ENCODE measurements at regions not wholly inside any gene's neighbourhood (a gene's known extent, or its start where the extent isn't known, plus 50 kb on each side); places are given as distances from the start of the nearest gene placed in this dataset.

GRCh38 chr19:37304884-37305255, 66.0 kb upstream of the ZNF527 start:
- TF ChIP-seq CTCF (conservative IDR thresholded peaks at IDR 0.05; ENCODE audit: low read depth, low read length) (no peak), EZH2 (IDR thresholded peaks at IDR 0.05; ENCODE audit: borderline replicate concordance, low read depth, low read length, poor library complexity, severe bottlenecking) (no peak)

Measured in A673 (cell line).